ENCODE measurements at regions not wholly inside any gene's neighbourhood (a gene's known extent, or its start where the extent isn't known, plus 50 kb on each side); places are given as distances from the start of the nearest gene placed in this dataset.

DNA sequence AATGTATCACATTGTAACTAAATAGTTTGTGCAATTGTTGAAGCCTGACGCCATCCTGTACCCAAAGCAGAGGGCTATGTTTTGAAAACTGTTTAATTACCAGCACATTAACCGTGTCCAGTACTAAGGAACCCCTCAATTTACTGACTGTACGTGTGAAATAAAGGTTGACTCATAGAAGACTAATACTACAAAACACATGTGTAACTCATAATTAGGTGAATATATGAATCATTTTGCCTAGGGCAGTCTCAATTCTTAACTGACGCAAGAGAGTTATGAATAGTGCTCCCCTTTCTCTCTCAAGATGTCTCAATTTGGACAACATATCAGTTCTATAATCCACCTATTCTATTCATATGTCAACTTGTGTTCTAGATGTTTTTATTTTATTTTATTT is 558.4 kb downstream of the PRDM9 start:
- TF ChIP-seq, protein P1, sequence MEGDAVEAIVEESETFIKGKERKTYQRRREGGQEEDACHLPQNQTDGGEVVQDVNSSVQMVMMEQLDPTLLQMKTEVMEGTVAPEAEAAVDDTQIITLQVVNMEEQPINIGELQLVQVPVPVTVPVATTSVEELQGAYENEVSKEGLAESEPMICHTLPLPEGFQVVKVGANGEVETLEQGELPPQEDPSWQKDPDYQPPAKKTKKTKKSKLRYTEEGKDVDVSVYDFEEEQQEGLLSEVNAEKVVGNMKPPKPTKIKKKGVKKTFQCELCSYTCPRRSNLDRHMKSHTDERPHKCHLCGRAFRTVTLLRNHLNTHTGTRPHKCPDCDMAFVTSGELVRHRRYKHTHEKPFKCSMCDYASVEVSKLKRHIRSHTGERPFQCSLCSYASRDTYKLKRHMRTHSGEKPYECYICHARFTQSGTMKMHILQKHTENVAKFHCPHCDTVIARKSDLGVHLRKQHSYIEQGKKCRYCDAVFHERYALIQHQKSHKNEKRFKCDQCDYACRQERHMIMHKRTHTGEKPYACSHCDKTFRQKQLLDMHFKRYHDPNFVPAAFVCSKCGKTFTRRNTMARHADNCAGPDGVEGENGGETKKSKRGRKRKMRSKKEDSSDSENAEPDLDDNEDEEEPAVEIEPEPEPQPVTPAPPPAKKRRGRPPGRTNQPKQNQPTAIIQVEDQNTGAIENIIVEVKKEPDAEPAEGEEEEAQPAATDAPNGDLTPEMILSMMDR (IDR thresholded peaks at IDR 0.05) = no peak
- no peak for TF ChIP-seq ZFX (IDR thresholded peaks at IDR 0.05; ENCODE audit: borderline replicate concordance)

Measured in 22Rv1 (cell line).